ENCODE measurements at regions not wholly inside any gene's neighbourhood (a gene's known extent, or its start where the extent isn't known, plus 50 kb on each side); places are given as distances from the start of the nearest gene placed in this dataset.

DNA sequence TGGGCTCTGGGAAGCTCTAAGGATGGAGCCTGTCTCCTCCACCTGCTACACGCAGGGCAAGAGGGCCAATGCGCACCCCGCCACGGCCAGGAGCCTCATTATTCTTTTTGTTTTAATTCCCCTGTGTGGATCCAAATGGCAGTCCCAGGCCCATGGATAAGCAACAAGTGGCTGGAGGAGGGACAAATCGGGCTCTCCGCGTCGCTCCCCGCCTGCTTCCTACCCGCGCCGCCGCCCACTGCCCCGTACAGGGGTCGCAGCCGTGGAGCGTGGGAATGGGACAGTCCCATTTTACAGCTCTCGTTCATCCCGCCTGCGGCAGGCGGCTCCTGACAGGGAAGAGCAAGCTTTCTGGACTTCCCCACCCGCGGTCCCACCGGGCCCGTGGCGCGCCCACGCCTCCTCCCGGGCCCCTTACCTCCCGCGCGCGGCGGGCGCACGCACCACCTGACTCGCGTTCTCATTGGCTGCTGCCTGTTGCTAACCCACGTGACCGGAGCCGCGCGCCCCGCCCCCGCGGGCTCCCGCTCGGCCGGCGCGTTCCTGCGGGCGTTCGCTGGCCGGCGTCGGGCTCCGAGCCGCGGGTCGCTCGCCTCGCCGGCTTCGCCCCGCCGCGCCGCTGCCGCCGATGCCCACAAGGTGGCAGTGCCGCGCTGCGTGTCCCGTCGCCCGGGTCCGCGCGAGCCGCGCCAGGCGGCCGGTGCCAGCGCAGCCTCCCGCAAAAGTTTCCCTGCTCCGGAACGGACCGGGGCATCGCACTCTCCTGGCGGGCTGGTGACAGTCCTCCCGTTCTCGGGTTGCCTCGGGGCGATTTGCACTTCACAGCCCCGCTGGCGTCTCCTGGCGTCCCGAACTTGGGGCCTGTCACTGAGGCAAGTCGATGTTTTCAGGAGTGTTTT is 93.3 kb downstream of the CD83 start (continued):
- TF ChIP-seq ATF4 (CRISPR knock-in tag; IDR thresholded peaks at IDR 0.05) (no peak), ZNF451 (CRISPR knock-in tag; IDR thresholded peaks at IDR 0.05) (no peak), SAFB2 (CRISPR knock-in tag; IDR thresholded peaks at IDR 0.05; ENCODE audit: borderline replicate concordance, low read depth) (0 out of 2 replicates have a peak, but pooled peaks have one; percentile 73), TEAD2 (CRISPR knock-in tag; IDR thresholded peaks at IDR 0.05) (peak; percentile 81; the same call in 1 of the 2 replicates), ZC3H4 (CRISPR knock-in tag; IDR thresholded peaks at IDR 0.05; ENCODE audit: borderline replicate concordance) (no peak), ZNF558 (CRISPR knock-in tag; IDR thresholded peaks at IDR 0.05; ENCODE audit: borderline replicate concordance) (no peak), SOX13 (IDR thresholded peaks at IDR 0.05) (no peak), SOX13 (CRISPR knock-in tag; conservative IDR thresholded peaks at IDR 0.05 in 1 of 2, IDR thresholded peaks at IDR 0.05 in 1 of 2) (peak in 1 of 2 experiments; percentile 10; a peak in 1 of 4 replicates), ZNF724P (CRISPR knock-in tag; IDR thresholded peaks at IDR 0.05; ENCODE audit: borderline replicate concordance) (peak; percentile 38; the same call in 1 of the 2 replicates), SMAD1 (CRISPR knock-in tag; IDR thresholded peaks at IDR 0.05; ENCODE audit: borderline replicate concordance, low read depth) (0 out of 2 replicates have a peak, but pooled peaks have one; percentile 52), GTF3A (CRISPR knock-in tag; conservative IDR thresholded peaks at IDR 0.05) (no peak), MTA3 (CRISPR knock-in tag; IDR thresholded peaks at IDR 0.05) (no peak), TFDP2 (CRISPR knock-in tag; IDR thresholded peaks at IDR 0.05) (peak; percentile 90), PHF8 (CRISPR knock-in tag; IDR thresholded peaks at IDR 0.05) (peak; percentile 66), KLF16 (CRISPR knock-in tag; IDR thresholded peaks at IDR 0.05) (no peak; a peak in 1 of 4 replicates), HNF1B (CRISPR knock-in tag; IDR thresholded peaks at IDR 0.05) (no peak), MXD1 (CRISPR knock-in tag; IDR thresholded peaks at IDR 0.05) (peak; percentile 87; the same call in 1 of the 2 replicates)
- TF ChIP-seq, protein P1, sequence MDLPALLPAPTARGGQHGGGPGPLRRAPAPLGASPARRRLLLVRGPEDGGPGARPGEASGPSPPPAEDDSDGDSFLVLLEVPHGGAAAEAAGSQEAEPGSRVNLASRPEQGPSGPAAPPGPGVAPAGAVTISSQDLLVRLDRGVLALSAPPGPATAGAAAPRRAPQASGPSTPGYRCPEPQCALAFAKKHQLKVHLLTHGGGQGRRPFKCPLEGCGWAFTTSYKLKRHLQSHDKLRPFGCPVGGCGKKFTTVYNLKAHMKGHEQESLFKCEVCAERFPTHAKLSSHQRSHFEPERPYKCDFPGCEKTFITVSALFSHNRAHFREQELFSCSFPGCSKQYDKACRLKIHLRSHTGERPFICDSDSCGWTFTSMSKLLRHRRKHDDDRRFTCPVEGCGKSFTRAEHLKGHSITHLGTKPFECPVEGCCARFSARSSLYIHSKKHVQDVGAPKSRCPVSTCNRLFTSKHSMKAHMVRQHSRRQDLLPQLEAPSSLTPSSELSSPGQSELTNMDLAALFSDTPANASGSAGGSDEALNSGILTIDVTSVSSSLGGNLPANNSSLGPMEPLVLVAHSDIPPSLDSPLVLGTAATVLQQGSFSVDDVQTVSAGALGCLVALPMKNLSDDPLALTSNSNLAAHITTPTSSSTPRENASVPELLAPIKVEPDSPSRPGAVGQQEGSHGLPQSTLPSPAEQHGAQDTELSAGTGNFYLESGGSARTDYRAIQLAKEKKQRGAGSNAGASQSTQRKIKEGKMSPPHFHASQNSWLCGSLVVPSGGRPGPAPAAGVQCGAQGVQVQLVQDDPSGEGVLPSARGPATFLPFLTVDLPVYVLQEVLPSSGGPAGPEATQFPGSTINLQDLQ (CRISPR knock-in tag; IDR thresholded peaks at IDR 0.05), result no peak
- TF ChIP-seq, protein P2, sequence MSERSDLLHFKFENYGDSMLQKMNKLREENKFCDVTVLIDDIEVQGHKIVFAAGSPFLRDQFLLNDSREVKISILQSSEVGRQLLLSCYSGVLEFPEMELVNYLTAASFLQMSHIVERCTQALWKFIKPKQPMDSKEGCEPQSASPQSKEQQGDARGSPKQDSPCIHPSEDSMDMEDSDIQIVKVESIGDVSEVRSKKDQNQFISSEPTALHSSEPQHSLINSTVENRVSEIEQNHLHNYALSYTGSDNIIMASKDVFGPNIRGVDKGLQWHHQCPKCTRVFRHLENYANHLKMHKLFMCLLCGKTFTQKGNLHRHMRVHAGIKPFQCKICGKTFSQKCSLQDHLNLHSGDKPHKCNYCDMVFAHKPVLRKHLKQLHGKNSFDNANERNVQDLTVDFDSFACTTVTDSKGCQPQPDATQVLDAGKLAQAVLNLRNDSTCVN (CRISPR knock-in tag; IDR thresholded peaks at IDR 0.05; ENCODE audit: borderline replicate concordance), result no peak; the same call in 1 of the 2 replicates

Measured in HepG2 (cell line).